ENCODE measurements at regions not wholly inside any gene's neighbourhood (a gene's known extent, or its start where the extent isn't known, plus 50 kb on each side); places are given as distances from the start of the nearest gene placed in this dataset.

DNA sequence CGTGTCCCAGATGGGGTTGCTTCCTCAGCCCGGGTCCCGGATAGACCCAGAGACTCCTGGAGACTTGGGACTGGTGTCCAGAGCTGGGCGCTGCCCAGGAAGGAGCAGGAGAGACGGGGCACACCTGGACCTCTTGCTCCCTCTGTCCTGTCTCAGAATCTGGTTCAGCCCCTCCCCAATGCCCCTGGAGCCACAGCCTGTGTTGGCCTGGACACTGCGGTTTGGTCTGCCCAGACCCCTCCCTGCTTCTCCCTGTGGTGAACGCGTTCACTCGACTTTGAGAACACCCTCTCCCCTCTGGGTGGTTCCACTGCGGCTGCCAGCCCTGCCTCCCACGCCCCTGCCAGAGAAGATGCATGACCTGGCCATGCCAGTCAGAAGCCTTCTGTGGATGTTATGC lies 111.1 kb downstream of the HMX1 start:
- Histone ChIP-seq H4K91ac (ENCODE audit: low read length) (no peak overlapping the region), H3K4ac (ENCODE audit: low read depth in 1 of 2, low read length in 2 of 2) (no peak overlapping the region), H4K8ac (ENCODE audit: low read length) (no peak overlapping the region), H2BK5ac (ENCODE audit: low read depth, low read length, poor library complexity, severe bottlenecking) (no peak overlapping the region), H3K23ac (ENCODE audit: low read length in 2 of 2) (no peak overlapping the region), H3K9ac (ENCODE audit: low read length) (no peak overlapping the region), H2BK12ac (ENCODE audit: low read length in 2 of 2) (no peak overlapping the region), H3K14ac (ENCODE audit: low read length in 2 of 2) (no peak overlapping the region), H3K79me1 (replicated peaks; ENCODE audit: low read length, poor library complexity, severe bottlenecking) (no peaks in the 10 kb centered on the region), H2BK120ac (ENCODE audit: low read depth, low read length) (no peak overlapping the region), H3K9me3 (ENCODE audit: control insufficient read depth, low read length) (no peaks in the 10 kb centered on the region), H3K4me3 (ENCODE audit: insufficient read depth in 1 of 2, low read depth in 1 of 2, low read length in 2 of 2) (no peak overlapping the region), H2AFZ (ENCODE audit: low read depth, low read length) (no peak overlapping the region), H2AK5ac (ENCODE audit: low read length, severe bottlenecking) (no peak overlapping the region), H3K4me1 (ENCODE audit: control insufficient read depth, insufficient read depth, low read depth, low read length) (no peaks in the 10 kb centered on the region), H3K27me3 (ENCODE audit: control insufficient read depth in 1 of 2, insufficient read depth in 1 of 2, low read length in 2 of 2) (no peaks in the 10 kb centered on the region), H3K18ac (ENCODE audit: low read depth in 1 of 2, low read length in 2 of 2) (no peak overlapping the region), H3K36me3 (ENCODE audit: control insufficient read depth in 1 of 2, insufficient read depth in 2 of 2, low read depth in 1 of 2, low read length in 2 of 2) (no peaks in the 10 kb centered on the region), H2BK15ac (ENCODE audit: low read depth, poor library complexity, severe bottlenecking) (no peak overlapping the region), H3K4me2 (ENCODE audit: low read length, poor library complexity, severe bottlenecking) (no peak overlapping the region), H3K27ac (ENCODE audit: low read length, poor library complexity, severe bottlenecking) (no peak overlapping the region)
- 76% methylated on average over 11 of the region's 11 CpGs for WGBS
- DNase-seq = no peak

- Histone ChIP-seq H2BK15ac (ENCODE audit: low read depth, poor library complexity, severe bottlenecking) (no peak overlapping the region), H3K79me1 (replicated peaks; ENCODE audit: low read length, poor library complexity, severe bottlenecking) (no peaks in the 10 kb centered on the region), H2BK12ac (ENCODE audit: low read length in 2 of 2) (no peak overlapping the region), H3K9ac (ENCODE audit: low read length) (no peak overlapping the region), H4K8ac (ENCODE audit: low read length) (no peak overlapping the region), H3K4me1 (ENCODE audit: control insufficient read depth, insufficient read depth, low read depth, low read length) (no peaks in the 10 kb centered on the region), H4K91ac (ENCODE audit: low read length) (no peak overlapping the region), H2AK5ac (ENCODE audit: low read length, severe bottlenecking) (no peak overlapping the region), H3K36me3 (ENCODE audit: control insufficient read depth in 1 of 2, insufficient read depth in 2 of 2, low read depth in 1 of 2, low read length in 2 of 2) (no peaks in the 10 kb centered on the region), H3K23ac (ENCODE audit: low read length in 2 of 2) (no peak overlapping the region), H3K4me3 (ENCODE audit: insufficient read depth in 1 of 2, low read depth in 1 of 2, low read length in 2 of 2) (no peak overlapping the region), H2BK120ac (ENCODE audit: low read depth, low read length) (no peak overlapping the region), H3K9me3 (ENCODE audit: control insufficient read depth, low read length) (no peaks in the 10 kb centered on the region), H3K4ac (ENCODE audit: low read depth in 1 of 2, low read length in 2 of 2) (no peak overlapping the region), H3K4me2 (ENCODE audit: low read length, poor library complexity, severe bottlenecking) (no peak overlapping the region), H3K27ac (ENCODE audit: low read length, poor library complexity, severe bottlenecking) (no peak overlapping the region), H2BK5ac (ENCODE audit: low read depth, low read length, poor library complexity, severe bottlenecking) (no peak overlapping the region), H3K18ac (ENCODE audit: low read depth in 1 of 2, low read length in 2 of 2) (no peak overlapping the region), H3K14ac (ENCODE audit: low read length in 2 of 2) (no peak overlapping the region), H3K27me3 (ENCODE audit: control insufficient read depth in 1 of 2, insufficient read depth in 1 of 2, low read length in 2 of 2) (no peaks in the 10 kb centered on the region), H2AFZ (ENCODE audit: low read depth, low read length) (no peak overlapping the region)
- DNase-seq = no peak
- 87% methylated on average over 19 of the region's 19 CpGs for WGBS
These were observed 111.7 kb downstream of the HMX1 start for GRCh38 chr4:8759987-8760386.

- H3K27ac ChIP-seq (ENCODE audit: low read length, poor library complexity, severe bottlenecking) = no peak overlapping the region
- no peak overlapping the region for H2BK12ac ChIP-seq (ENCODE audit: low read length in 2 of 2)
- no peaks in the 10 kb centered on the region for H3K9me3 ChIP-seq (ENCODE audit: control insufficient read depth, low read length)
- H3K14ac ChIP-seq (ENCODE audit: low read length in 2 of 2) = no peak overlapping the region
- no peaks in the 10 kb centered on the region for H3K36me3 ChIP-seq (ENCODE audit: control insufficient read depth in 1 of 2, insufficient read depth in 2 of 2, low read depth in 1 of 2, low read length in 2 of 2)
- no peak overlapping the region for H4K91ac ChIP-seq (ENCODE audit: low read length)
- H3K4me1 ChIP-seq (ENCODE audit: control insufficient read depth, insufficient read depth, low read depth, low read length) = no peaks in the 10 kb centered on the region
- H3K23ac ChIP-seq (ENCODE audit: low read length in 2 of 2) = no peak overlapping the region
- no peak for DNase-seq
- no peak overlapping the region for H3K4me3 ChIP-seq (ENCODE audit: insufficient read depth in 1 of 2, low read depth in 1 of 2, low read length in 2 of 2)
- no peak overlapping the region for H2BK5ac ChIP-seq (ENCODE audit: low read depth, low read length, poor library complexity, severe bottlenecking)
- H3K4ac ChIP-seq (ENCODE audit: low read depth in 1 of 2, low read length in 2 of 2) = no peak overlapping the region
- no peak overlapping the region for H2AK5ac ChIP-seq (ENCODE audit: low read length, severe bottlenecking)
- H3K27me3 ChIP-seq (ENCODE audit: control insufficient read depth in 1 of 2, insufficient read depth in 1 of 2, low read length in 2 of 2) = no peaks in the 10 kb centered on the region
- no peaks in the 10 kb centered on the region for H3K79me1 ChIP-seq (replicated peaks; ENCODE audit: low read length, poor library complexity, severe bottlenecking)
- no peak overlapping the region for H4K8ac ChIP-seq (ENCODE audit: low read length)
- no peak overlapping the region for H2BK15ac ChIP-seq (ENCODE audit: low read depth, poor library complexity, severe bottlenecking)
- WGBS = 62% methylated on average over 6 of the region's 8 CpGs
- no peak overlapping the region for H3K9ac ChIP-seq (ENCODE audit: low read length)
- H3K18ac ChIP-seq (ENCODE audit: low read depth in 1 of 2, low read length in 2 of 2) = no peak overlapping the region
- H2BK120ac ChIP-seq (ENCODE audit: low read depth, low read length) = no peak overlapping the region
- no peak overlapping the region for H3K4me2 ChIP-seq (ENCODE audit: low read length, poor library complexity, severe bottlenecking)
- no peak overlapping the region for H2AFZ ChIP-seq (ENCODE audit: low read depth, low read length)
These were observed 114.8 kb downstream of the HMX1 start for GRCh38 chr4:8756816-8757215.

DNA sequence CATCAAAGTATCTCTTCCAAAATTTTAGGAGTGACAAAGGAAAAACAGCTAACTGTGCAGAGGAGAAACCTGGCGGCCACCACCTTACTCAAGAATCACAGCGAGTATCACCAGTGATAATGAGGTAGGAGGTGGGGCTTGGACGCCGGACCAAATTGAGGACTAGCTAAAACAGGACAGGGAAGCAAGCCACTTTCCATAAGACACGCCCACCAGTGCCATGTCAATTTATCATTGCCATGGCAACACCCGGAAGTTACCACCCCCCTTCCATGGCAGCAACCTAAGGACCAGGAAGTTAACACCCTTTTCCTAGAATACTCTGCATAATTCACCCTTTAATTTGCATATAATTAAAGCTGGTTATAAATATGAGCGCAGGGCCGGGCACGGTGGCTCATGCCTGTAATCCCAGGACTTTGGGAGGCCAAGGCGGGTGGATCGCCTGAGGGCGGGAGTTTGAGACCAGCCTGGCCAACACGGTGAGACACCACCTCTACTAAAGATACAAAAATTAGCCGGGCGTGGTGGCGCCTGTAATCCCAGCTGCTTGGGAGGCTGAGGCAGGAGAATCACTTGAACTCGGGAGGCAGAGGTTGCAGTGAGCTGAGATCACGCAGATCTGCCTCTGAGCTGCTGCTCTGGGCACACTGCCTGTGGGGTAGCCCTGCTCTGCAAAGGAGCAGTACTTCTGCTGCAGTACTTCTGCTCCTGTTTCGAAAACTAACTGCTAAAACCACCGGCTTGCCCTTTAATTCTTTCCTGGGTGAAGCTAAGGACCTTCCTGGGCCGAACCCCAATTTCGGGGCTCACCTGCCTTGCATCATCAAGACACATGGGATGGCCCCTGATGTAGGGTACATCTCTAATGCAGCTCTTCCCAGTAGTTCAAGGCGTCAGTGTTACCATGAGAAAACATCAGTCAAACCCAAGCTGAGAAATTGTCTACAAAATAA lies 116.7 kb downstream of the HMX1 start:
- H3K23ac ChIP-seq (ENCODE audit: low read length in 2 of 2) = no peak overlapping the region
- no peak overlapping the region for H2AFZ ChIP-seq (ENCODE audit: low read depth, low read length)
- WGBS = 85% methylated on average over 23 of the region's 23 CpGs
- no peak overlapping the region for H4K91ac ChIP-seq (ENCODE audit: low read length)
- no peak overlapping the region for H3K4me3 ChIP-seq (ENCODE audit: insufficient read depth in 1 of 2, low read depth in 1 of 2, low read length in 2 of 2)
- H3K9ac ChIP-seq (ENCODE audit: low read length) = no peak overlapping the region
- no peaks in the 10 kb centered on the region for H3K4me1 ChIP-seq (ENCODE audit: control insufficient read depth, insufficient read depth, low read depth, low read length)
- no peak overlapping the region for H2BK120ac ChIP-seq (ENCODE audit: low read depth, low read length)
- no peaks in the 10 kb centered on the region for H3K9me3 ChIP-seq (ENCODE audit: control insufficient read depth, low read length)
- no peak overlapping the region for H3K4ac ChIP-seq (ENCODE audit: low read depth in 1 of 2, low read length in 2 of 2)
- no peak for DNase-seq
- no peak overlapping the region for H2BK5ac ChIP-seq (ENCODE audit: low read depth, low read length, poor library complexity, severe bottlenecking)
- no peak overlapping the region for H2AK5ac ChIP-seq (ENCODE audit: low read length, severe bottlenecking)
- H3K27me3 ChIP-seq (ENCODE audit: control insufficient read depth in 1 of 2, insufficient read depth in 1 of 2, low read length in 2 of 2) = no peaks in the 10 kb centered on the region
- no peak overlapping the region for H3K27ac ChIP-seq (ENCODE audit: low read length, poor library complexity, severe bottlenecking)
- H3K18ac ChIP-seq (ENCODE audit: low read depth in 1 of 2, low read length in 2 of 2) = no peak overlapping the region
- no peak overlapping the region for H4K8ac ChIP-seq (ENCODE audit: low read length)
- H3K36me3 ChIP-seq (ENCODE audit: control insufficient read depth in 1 of 2, insufficient read depth in 2 of 2, low read depth in 1 of 2, low read length in 2 of 2) = no peaks in the 10 kb centered on the region
- no peaks in the 10 kb centered on the region for H3K79me1 ChIP-seq (replicated peaks; ENCODE audit: low read length, poor library complexity, severe bottlenecking)
- no peak overlapping the region for H3K14ac ChIP-seq (ENCODE audit: low read length in 2 of 2)
- peak overlapping the region; percentile 19 for H3K4me2 ChIP-seq (ENCODE audit: low read length, poor library complexity, severe bottlenecking)
- H2BK15ac ChIP-seq (ENCODE audit: low read depth, poor library complexity, severe bottlenecking) = no peak overlapping the region
- H2BK12ac ChIP-seq (ENCODE audit: low read length in 2 of 2) = no peak overlapping the region

Data from mesenchymal stem cell (in vitro differentiated cells and primary cell).